Memory B cell (primary cell): ENCODE measurements at regions not wholly inside any gene's neighbourhood (a gene's known extent, or its start where the extent isn't known, plus 50 kb on each side); places are given as distances from the start of the nearest gene placed in this dataset.
A peak's percentile ranks its signal among the peaks of the same experiment; 100 is the strongest.

Experiments used
- ATAC-seq: fragments of 150-1000 bp; cut with Tn5 transposase; 2 replicates; pipeline ENCODE4 v1.10.0; 2021; ENCODE audit warnings: low read depth, mild to moderate bottlenecking, moderate library complexity
- DNase-seq, 2 donors: peaks; one replicate each; pipeline ENCODE4 v3.0.0; 2022; ENCODE audit warnings: low spot score in 2 of 2
- H3K27ac Mint-ChIP-seq: one replicate; pipeline ENCODE4 v1.8.0; 2022; ENCODE audit warnings: mild to moderate bottlenecking, moderate library complexity, mixed read lengths
- H3K27me3 Mint-ChIP-seq: one replicate; pipeline ENCODE4 v1.8.0; 2022; ENCODE audit warnings: mixed read lengths
- H3K36me3 Mint-ChIP-seq: one replicate; pipeline ENCODE4 v1.8.0; 2022; ENCODE audit warnings: mild to moderate bottlenecking, mixed read lengths
- H3K4me1 Mint-ChIP-seq: one replicate; pipeline ENCODE4 v1.8.0; 2022; ENCODE audit warnings: mixed read lengths
- H3K4me3 Mint-ChIP-seq: one replicate; pipeline ENCODE4 v1.8.0; 2022; ENCODE audit warnings: mild to moderate bottlenecking, moderate library complexity, mixed read lengths
- H3K9me3 Mint-ChIP-seq: one replicate; pipeline ENCODE4 v1.8.0; 2022; ENCODE audit warnings: mixed read lengths

DNA sequence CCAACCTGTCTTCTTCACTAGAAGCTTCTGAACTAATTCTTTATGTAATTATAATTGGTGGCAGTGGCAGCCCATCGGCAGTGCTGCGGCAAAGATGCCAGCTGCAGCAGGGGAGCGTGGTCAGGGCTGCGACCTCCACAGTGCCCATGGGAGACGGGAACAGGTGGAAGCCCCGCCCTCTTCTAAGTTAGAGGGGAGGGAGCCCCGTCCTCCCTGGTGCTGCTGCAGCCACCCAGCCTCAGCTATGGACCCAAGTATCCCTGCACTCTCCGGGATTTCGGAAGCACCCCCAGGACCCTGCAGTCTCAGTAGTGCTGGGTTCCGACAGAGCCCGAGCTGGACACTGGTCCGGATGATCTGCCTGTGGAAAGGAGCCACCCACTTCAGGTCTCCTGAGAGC is 117.0 kb upstream of the MBL2 start:
- no peak for DNase-seq
- no peaks in the 10 kb centered on the region for H3K36me3 Mint-ChIP-seq
- H3K27me3 Mint-ChIP-seq: no peaks in the 10 kb centered on the region
- no peak for ATAC-seq
- no peaks in the 10 kb centered on the region for H3K9me3 Mint-ChIP-seq
- H3K4me1 Mint-ChIP-seq: no peaks in the 10 kb centered on the region
- H3K27ac Mint-ChIP-seq: no peak overlapping the region
- no peak overlapping the region for H3K4me3 Mint-ChIP-seq

DNA sequence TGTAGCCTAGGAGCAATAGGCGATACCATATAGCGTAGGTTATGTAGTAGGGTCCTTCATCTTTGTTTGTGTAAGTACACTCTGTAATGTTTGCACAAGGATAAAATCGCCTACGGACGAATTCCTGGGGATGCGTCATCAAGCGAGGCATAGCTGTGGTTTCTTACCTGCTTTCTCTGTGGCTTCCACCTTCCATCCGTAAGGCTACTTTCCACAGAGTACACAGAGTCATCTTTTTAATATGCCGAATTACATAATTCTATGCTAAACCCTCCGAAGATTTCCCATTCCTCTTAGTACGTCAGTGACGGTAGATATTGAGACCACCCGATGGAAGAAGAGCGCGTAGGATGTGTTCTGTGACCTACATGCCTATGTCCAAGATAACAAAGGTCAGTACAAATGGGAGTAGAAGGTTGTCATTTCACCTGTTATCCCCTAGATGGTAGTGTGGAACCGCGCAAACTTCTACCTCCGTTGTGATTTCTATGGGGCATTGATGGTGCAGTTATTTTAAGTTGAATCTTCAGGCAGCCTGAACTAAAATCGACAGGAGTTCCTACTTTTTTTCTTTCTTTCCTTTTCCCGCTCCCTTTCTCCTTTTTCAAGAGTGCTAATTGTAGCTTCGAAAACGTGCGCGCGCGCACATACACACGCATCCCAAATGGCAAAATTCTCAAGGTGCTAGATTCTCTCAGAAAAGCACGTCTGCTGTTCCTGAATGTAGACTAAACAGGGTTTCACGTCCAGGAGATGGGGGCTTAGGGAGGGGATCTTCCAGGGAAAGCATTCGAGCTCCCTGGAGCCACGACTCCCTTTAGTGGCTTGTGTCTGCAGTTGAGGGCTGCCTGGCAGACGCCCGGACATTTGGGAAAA is 111.7 kb upstream of the MBL2 start:
- Mint-ChIP-seq H3K4me3 (no peak overlapping the region), H3K27me3 (no peaks in the 10 kb centered on the region), H3K4me1 (no peaks in the 10 kb centered on the region), H3K9me3 (no peaks in the 10 kb centered on the region), H3K27ac (no peak overlapping the region), H3K36me3 (no peaks in the 10 kb centered on the region)
- ATAC-seq: peak; percentile 34
- peak in 1 of 2 donors; percentile 15 for DNase-seq

GRCh38 chr10:52879091-52879807 is 106.7 kb upstream of the MBL2 start:
- Mint-ChIP-seq H3K4me1 (no peaks in the 10 kb centered on the region), H3K4me3 (no peak overlapping the region), H3K27ac (no peak overlapping the region), H3K27me3 (no peaks in the 10 kb centered on the region), H3K36me3 (no peaks in the 10 kb centered on the region), H3K9me3 (peaks cover 2% of the 10 kb centered on the region)
- ATAC-seq (no peak), DNase-seq (no peak)

GRCh38 chr10:52877451-52877850 is 104.9 kb upstream of the MBL2 start:
- H3K4me1 Mint-ChIP-seq: no peaks in the 10 kb centered on the region
- H3K9me3 Mint-ChIP-seq: peaks cover 3% of the 10 kb centered on the region
- DNase-seq (no peak), ATAC-seq (no peak)
- no peaks in the 10 kb centered on the region for H3K36me3 Mint-ChIP-seq
- no peak overlapping the region for H3K4me3 Mint-ChIP-seq
- H3K27me3 Mint-ChIP-seq: no peaks in the 10 kb centered on the region
- no peak overlapping the region for H3K27ac Mint-ChIP-seq

- Mint-ChIP-seq H3K27me3 (no peaks in the 10 kb centered on the region), H3K27ac (no peak overlapping the region), H3K9me3 (peaks cover 3% of the 10 kb centered on the region), H3K4me1 (no peaks in the 10 kb centered on the region), H3K4me3 (no peak overlapping the region), H3K36me3 (no peaks in the 10 kb centered on the region)
- ATAC-seq: no peak
- no peak for DNase-seq
These were observed 102.8 kb upstream of the MBL2 start for GRCh38 chr10:52875336-52875735.

GRCh38 chr10:52874581-52874980 is 102.0 kb upstream of the MBL2 start:
- H3K4me1 Mint-ChIP-seq: no peaks in the 10 kb centered on the region
- no peak overlapping the region for H3K4me3 Mint-ChIP-seq
- peaks cover 5% of the 10 kb centered on the region for H3K9me3 Mint-ChIP-seq
- no peak overlapping the region for H3K27ac Mint-ChIP-seq
- H3K27me3 Mint-ChIP-seq: no peaks in the 10 kb centered on the region
- no peaks in the 10 kb centered on the region for H3K36me3 Mint-ChIP-seq
- no peak for DNase-seq
- no peak for ATAC-seq

GRCh38 chr10:52871191-52871843 is 98.7 kb upstream of the MBL2 start:
- Mint-ChIP-seq H3K9me3 (peaks cover 15% of the 10 kb centered on the region), H3K36me3 (no peaks in the 10 kb centered on the region), H3K4me3 (no peak overlapping the region), H3K27me3 (no peaks in the 10 kb centered on the region), H3K27ac (no peak overlapping the region), H3K4me1 (no peaks in the 10 kb centered on the region)
- no peak for ATAC-seq
- no peak for DNase-seq

GRCh38 chr10:52870562-52870961 is 98.0 kb upstream of the MBL2 start:
- DNase-seq: no peak
- Mint-ChIP-seq H3K4me1 (no peaks in the 10 kb centered on the region), H3K4me3 (no peak overlapping the region), H3K36me3 (no peaks in the 10 kb centered on the region), H3K27me3 (no peaks in the 10 kb centered on the region), H3K9me3 (peaks cover 15% of the 10 kb centered on the region), H3K27ac (no peak overlapping the region)
- ATAC-seq: no peak

DNA sequence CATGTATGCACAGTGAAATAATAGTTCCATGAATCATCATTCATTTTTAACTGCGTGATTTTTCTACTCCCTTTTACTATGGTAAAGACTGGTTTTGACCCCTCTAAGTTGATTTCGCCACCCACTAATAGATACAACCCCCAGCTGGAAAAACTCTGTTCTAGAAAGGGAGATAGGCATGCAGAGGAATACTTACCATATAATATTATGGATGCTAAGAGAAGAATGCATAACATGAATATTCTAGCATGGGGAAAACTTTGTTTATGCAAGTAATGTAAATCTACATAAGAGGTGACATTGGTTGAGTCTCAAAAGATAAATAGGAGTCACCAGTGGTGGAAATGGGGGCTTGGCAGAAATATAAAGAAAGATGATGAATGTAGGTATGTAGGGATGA is 97.3 kb upstream of the MBL2 start:
- no peak overlapping the region for H3K27ac Mint-ChIP-seq
- DNase-seq (no peak), ATAC-seq (no peak)
- H3K27me3 Mint-ChIP-seq: no peaks in the 10 kb centered on the region
- H3K4me3 Mint-ChIP-seq: no peak overlapping the region
- H3K9me3 Mint-ChIP-seq: peaks cover 15% of the 10 kb centered on the region
- H3K36me3 Mint-ChIP-seq: no peaks in the 10 kb centered on the region
- no peaks in the 10 kb centered on the region for H3K4me1 Mint-ChIP-seq

DNA sequence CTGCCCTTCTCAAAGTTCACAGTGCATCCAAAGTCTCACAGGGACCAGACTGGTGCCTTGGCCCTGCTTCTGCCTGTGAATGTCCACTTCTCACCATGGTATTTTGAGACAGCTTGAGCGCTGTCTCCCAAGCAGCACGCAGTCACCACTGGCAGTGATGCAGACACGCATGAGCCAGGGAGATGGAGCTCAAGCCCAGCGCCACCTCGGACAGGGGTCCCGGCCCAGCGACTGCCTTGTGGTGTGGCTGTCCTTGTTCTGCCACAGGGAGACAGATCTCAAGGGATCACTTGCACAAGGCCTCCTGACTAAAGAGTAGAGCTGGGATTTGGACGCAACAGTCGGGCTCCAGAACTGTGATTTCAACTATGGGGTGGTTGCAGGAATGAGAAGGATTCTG is 92.6 kb upstream of the MBL2 start:
- H3K4me3 Mint-ChIP-seq: no peak overlapping the region
- ATAC-seq (no peak), DNase-seq (no peak)
- H3K27ac Mint-ChIP-seq: no peak overlapping the region
- H3K4me1 Mint-ChIP-seq: no peaks in the 10 kb centered on the region
- H3K36me3 Mint-ChIP-seq: no peaks in the 10 kb centered on the region
- H3K9me3 Mint-ChIP-seq: peaks cover 14% of the 10 kb centered on the region
- no peaks in the 10 kb centered on the region for H3K27me3 Mint-ChIP-seq

DNA sequence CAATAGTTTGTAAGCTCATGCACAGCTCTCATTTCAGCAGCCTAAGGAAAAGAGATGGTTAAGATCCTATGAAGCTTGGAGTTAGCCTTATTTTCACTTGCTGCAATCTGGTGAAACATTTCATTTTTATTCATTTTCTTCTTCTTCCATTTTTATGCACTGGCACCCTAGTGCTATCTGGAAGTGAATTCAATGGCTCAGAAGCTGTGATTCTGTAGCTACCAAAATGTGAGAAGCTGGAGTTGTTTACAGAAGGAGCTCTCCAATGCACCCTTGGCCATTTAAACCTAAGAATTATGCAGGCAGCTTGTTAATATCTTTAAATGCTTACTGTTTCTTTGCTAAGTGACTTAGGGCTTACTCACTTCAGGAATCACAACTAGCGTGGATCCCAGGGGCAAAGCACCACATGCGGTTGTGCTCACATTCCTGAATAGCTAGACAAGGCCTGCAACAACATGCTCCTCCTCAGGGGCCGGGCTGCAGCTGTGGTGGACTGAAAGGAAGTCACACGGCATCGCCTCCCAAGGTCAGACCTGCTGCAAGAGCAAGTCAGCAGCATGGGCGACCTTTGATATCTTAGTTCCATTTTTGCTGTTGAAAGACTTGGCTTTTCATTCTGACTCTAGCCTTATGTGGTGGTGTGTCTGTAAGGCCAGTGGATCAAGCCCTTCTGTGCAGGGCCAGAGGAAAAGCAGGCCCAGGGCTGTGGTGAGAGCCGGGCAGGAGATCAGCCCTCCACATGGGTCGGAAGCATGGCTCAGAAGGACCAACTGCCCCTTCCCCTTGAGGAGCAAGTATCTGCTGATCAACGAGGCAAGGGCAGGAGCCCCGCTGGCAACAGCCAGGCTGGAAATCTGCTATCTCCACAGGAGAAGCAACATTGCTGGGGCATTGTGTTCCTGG is 91.9 kb upstream of the MBL2 start:
- no peaks in the 10 kb centered on the region for H3K27me3 Mint-ChIP-seq
- H3K36me3 Mint-ChIP-seq: no peaks in the 10 kb centered on the region
- ATAC-seq: no peak
- H3K4me3 Mint-ChIP-seq: no peak overlapping the region
- H3K27ac Mint-ChIP-seq: no peak overlapping the region
- DNase-seq: no peak
- H3K4me1 Mint-ChIP-seq: no peaks in the 10 kb centered on the region
- peaks cover 10% of the 10 kb centered on the region for H3K9me3 Mint-ChIP-seq

- no peak for DNase-seq
- peaks cover 2% of the 10 kb centered on the region for H3K9me3 Mint-ChIP-seq
- no peaks in the 10 kb centered on the region for H3K36me3 Mint-ChIP-seq
- H3K27ac Mint-ChIP-seq: no peak overlapping the region
- H3K4me3 Mint-ChIP-seq: no peak overlapping the region
- no peaks in the 10 kb centered on the region for H3K27me3 Mint-ChIP-seq
- no peak for ATAC-seq
- H3K4me1 Mint-ChIP-seq: no peaks in the 10 kb centered on the region
These were observed 86.1 kb upstream of the MBL2 start for GRCh38 chr10:52858722-52859121.

DNA sequence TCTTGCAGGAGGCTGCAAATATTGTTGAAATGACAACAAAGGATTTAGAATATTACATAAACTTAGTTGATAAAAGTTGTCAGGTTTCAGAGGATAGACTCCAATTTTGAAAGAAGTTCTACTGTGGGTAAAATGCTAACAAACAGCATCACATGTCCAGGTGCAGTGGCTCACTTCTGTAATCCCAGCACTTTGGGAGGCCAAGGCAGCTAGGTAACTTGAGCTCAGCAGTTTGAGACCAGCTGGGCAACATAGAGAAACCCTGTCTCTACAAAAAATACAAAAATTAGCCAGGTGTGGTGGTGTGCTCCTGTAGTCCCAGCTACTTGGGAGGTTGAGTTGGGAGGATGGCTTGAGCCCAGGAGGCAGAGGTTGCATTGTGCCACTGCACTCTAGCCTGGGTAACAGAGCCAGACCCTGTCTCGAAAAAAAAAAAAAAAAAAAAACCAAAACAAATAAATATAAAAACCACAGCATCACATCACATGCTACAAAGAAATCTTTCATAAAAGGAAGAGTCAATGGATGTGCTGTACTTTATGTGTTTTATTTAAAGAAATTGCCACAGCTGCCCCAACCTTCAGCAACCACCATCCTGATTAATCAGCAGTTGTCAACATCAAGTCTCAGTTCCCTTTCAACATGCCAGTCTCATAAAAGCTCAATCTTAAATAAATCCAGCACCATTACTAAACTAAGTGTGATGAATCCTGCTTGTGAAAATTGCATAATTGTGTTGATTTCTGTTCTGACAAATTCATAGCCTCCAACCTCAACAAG is 83.2 kb upstream of the MBL2 start:
- Mint-ChIP-seq H3K4me3 (no peak overlapping the region), H3K27ac (no peak overlapping the region), H3K27me3 (no peaks in the 10 kb centered on the region), H3K4me1 (no peaks in the 10 kb centered on the region), H3K9me3 (no peaks in the 10 kb centered on the region), H3K36me3 (no peaks in the 10 kb centered on the region)
- ATAC-seq (no peak), DNase-seq (no peak)
